ENCODE measurements at regions not wholly inside any gene's neighbourhood (a gene's known extent, or its start where the extent isn't known, plus 50 kb on each side); places are given as distances from the start of the nearest gene placed in this dataset.

DNA sequence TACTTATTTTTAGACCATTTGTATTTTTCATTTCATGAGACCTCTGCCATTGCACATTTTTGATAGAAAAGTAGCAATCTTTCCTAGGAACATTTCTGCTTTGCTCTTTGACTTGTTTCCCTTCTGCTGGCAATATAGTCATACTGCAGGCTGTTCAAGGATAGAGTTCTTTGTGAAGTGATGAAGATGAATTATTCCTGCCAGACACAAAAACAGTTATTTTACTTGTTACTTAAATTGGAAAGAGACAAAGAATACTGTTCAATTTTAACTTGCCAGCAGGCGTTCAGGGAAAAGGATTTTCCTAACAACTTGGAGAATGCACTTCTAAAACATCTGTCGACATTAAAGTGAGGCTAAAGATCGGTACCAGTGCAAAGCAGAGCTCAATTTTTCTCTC lies 251.7 kb upstream of the ACTBL2 start:
- 93 to 100% methylated on average over 2 to 3 of the region's 3 CpGs for WGBS, 2 experiments (ENCODE audit: insufficient coverage in 1 of 2, insufficient read length in 1 of 2)
- Histone ChIP-seq H3K4me1 (ENCODE audit: control insufficient read depth, insufficient read depth, low read length) (peaks cover 6% of the 10 kb centered on the region), H3K36me3 (ENCODE audit: control insufficient read depth, insufficient read depth, low read length) (no peaks in the 10 kb centered on the region), H3K9me3 (ENCODE audit: control insufficient read depth, low read length) (no peaks in the 10 kb centered on the region), H3K4me3 (ENCODE audit: low read length) (no peak overlapping the region), H3K9ac (ENCODE audit: extremely low read depth, low read length, poor library complexity, severe bottlenecking) (no peak overlapping the region), H3K27ac (ENCODE audit: low read depth, low read length) (no peak overlapping the region), H3K27me3 (ENCODE audit: control insufficient read depth, insufficient read depth, low read length, poor library complexity, severe bottlenecking) (no peaks in the 10 kb centered on the region)
- TF ChIP-seq, protein P1, sequence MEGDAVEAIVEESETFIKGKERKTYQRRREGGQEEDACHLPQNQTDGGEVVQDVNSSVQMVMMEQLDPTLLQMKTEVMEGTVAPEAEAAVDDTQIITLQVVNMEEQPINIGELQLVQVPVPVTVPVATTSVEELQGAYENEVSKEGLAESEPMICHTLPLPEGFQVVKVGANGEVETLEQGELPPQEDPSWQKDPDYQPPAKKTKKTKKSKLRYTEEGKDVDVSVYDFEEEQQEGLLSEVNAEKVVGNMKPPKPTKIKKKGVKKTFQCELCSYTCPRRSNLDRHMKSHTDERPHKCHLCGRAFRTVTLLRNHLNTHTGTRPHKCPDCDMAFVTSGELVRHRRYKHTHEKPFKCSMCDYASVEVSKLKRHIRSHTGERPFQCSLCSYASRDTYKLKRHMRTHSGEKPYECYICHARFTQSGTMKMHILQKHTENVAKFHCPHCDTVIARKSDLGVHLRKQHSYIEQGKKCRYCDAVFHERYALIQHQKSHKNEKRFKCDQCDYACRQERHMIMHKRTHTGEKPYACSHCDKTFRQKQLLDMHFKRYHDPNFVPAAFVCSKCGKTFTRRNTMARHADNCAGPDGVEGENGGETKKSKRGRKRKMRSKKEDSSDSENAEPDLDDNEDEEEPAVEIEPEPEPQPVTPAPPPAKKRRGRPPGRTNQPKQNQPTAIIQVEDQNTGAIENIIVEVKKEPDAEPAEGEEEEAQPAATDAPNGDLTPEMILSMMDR (conservative IDR thresholded peaks at IDR 0.05) = no peak
- Mint-ChIP-seq H3K4me1 (peaks cover 18% of the 10 kb centered on the region), H3K9me3 (no peaks in the 10 kb centered on the region), H3K36me3 (ENCODE audit: low read depth) (no peaks in the 10 kb centered on the region), H3K27ac (no peak overlapping the region), H3K27me3 (ENCODE audit: insufficient read depth) (no peaks in the 10 kb centered on the region), H3K4me3 (no peak overlapping the region)
- no peak for DNase-seq

DNA sequence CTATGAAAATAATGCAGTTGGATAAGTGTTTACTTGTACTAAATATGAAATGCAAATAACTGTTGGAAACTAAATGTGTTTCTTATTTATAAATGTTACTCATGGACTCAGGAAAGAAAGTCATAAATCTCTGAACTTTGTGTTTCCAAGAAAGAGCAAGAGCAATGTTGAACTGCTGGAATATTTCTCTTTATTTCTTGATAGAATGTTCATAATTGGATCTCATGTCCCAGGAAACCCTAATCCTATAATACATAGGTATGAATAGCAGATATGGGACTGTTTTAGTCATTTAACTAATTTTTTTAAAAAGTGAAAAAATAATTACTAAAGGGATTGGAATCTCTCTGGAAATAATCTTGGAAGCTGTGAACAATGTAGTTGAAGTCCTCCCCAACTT lies 245.0 kb upstream of the ACTBL2 start:
- H3K9me3 Mint-ChIP-seq = no peaks in the 10 kb centered on the region
- peaks cover 4% of the 10 kb centered on the region for H3K4me1 Mint-ChIP-seq
- H3K27ac Mint-ChIP-seq = no peak overlapping the region
- H3K27me3 ChIP-seq (ENCODE audit: control insufficient read depth, insufficient read depth, low read length, poor library complexity, severe bottlenecking) = no peaks in the 10 kb centered on the region
- H3K4me3 Mint-ChIP-seq = no peak overlapping the region
- H3K36me3 Mint-ChIP-seq (ENCODE audit: low read depth) = no peaks in the 10 kb centered on the region
- peaks cover 4% of the 10 kb centered on the region for H3K9me3 ChIP-seq (ENCODE audit: control insufficient read depth, low read length)
- DNase-seq = no peak
- no peak overlapping the region for H3K4me3 ChIP-seq (ENCODE audit: low read length)
- no peak overlapping the region for H3K27ac ChIP-seq (ENCODE audit: low read depth, low read length)
- H3K36me3 ChIP-seq (ENCODE audit: control insufficient read depth, insufficient read depth, low read length) = no peaks in the 10 kb centered on the region
- H3K4me1 ChIP-seq (ENCODE audit: control insufficient read depth, insufficient read depth, low read length) = no peaks in the 10 kb centered on the region
- TF ChIP-seq, protein P1 (conservative IDR thresholded peaks at IDR 0.05) = no peak
- H3K9ac ChIP-seq (ENCODE audit: extremely low read depth, low read length, poor library complexity, severe bottlenecking) = no peak overlapping the region
- no peaks in the 10 kb centered on the region for H3K27me3 Mint-ChIP-seq (ENCODE audit: insufficient read depth)

DNA sequence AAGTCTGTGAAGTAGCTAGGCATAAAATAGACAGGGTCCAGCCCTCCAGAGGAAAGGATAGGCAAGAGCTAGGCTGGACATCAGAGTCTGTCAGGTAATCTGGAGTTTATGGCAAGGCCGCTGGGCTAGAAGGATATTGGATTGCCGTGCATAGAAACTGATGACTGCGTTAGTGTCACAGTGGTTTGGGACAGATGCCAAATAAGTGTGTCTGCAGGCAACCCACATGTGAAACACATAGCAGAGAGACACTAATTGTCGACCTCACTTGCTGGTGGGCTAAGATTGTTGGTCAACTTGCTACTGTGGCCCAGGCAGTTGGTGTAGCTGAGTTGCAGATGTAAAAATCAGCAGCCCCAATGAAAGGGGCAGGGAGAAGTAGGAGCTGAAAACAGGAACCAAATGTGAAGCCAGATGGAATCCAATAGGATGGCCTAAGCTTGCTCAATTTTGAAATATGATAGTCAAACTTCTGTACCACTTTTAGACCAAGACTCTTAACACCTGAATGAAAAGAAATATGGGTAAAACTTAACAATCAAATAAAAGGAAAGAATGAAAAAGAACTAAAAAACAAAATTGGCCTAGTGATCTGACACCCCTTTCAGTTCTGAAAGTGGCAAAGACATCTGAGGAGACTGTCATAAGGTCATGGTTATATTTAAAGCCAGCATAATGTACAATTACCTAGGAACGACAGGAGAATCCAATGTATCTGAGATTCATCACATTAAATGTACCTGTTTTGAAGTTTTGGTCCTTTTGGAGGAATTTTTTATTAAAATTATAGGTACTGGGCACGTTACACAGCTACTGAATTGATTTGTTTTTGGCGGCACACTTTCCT lies 243.3 kb upstream of the ACTBL2 start:
- H3K9ac ChIP-seq (ENCODE audit: extremely low read depth, low read length, poor library complexity, severe bottlenecking) = no peak overlapping the region
- H3K4me3 ChIP-seq (ENCODE audit: low read length) = no peak overlapping the region
- TF ChIP-seq, protein P1 (conservative IDR thresholded peaks at IDR 0.05) = no peak
- Mint-ChIP-seq H3K9me3 (no peaks in the 10 kb centered on the region), H3K4me3 (no peak overlapping the region), H3K36me3 (ENCODE audit: low read depth) (no peaks in the 10 kb centered on the region), H3K27me3 (ENCODE audit: insufficient read depth) (no peaks in the 10 kb centered on the region), H3K4me1 (no peaks in the 10 kb centered on the region), H3K27ac (no peak overlapping the region)
- peaks cover 4% of the 10 kb centered on the region for H3K9me3 ChIP-seq (ENCODE audit: control insufficient read depth, low read length)
- WGBS, 2 experiments (ENCODE audit: insufficient coverage in 1 of 2, insufficient read length in 1 of 2) = 92 to 94% methylated on average over 5 to 7 of the region's 7 CpGs
- H3K27ac ChIP-seq (ENCODE audit: low read depth, low read length) = no peak overlapping the region
- H3K4me1 ChIP-seq (ENCODE audit: control insufficient read depth, insufficient read depth, low read length) = no peaks in the 10 kb centered on the region
- no peaks in the 10 kb centered on the region for H3K27me3 ChIP-seq (ENCODE audit: control insufficient read depth, insufficient read depth, low read length, poor library complexity, severe bottlenecking)
- DNase-seq = no peak
- no peaks in the 10 kb centered on the region for H3K36me3 ChIP-seq (ENCODE audit: control insufficient read depth, insufficient read depth, low read length)

Measured in endodermal cell (in vitro differentiated cells).